ENCODE measurements at regions not wholly inside any gene's neighbourhood (a gene's known extent, or its start where the extent isn't known, plus 50 kb on each side); places are given as distances from the start of the nearest gene placed in this dataset.
"Not testable (repeated sequence)": the region's sequence is repeated elsewhere in the genome, so short reads cannot be mapped to it uniquely, and the experiment has no call there.

DNA sequence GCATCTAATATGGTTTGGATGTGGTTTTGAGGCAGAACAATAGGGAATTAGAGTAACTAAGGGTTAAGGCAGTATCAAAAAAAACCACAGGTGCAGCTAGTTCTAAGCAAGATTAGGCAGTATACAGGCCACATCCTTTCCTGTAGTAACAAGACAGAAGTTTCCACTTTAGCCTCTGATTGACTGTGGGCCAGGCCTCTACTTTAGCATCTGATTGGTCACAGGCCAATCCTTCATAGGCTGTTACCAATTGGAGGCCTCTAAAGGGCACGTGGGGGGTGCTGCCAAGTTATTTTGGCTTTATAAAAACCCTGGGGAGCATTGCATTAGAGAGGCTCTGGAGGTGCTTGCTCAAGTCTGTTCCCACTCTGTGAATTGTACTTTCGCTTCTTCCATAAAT lies 144.1 kb upstream of the ST8SIA4 start:
- no peak overlapping the region for H3K27ac ChIP-seq
- H3K4me3 ChIP-seq, result no peak overlapping the region
- TF ChIP-seq POLR2AphosphoS5 (IDR thresholded peaks at IDR 0.05), result no peak
- no peak for TF ChIP-seq POLR2A (IDR thresholded peaks at IDR 0.05)
- TF ChIP-seq EP300 (IDR thresholded peaks at IDR 0.05), result no peak
- no peak for TF ChIP-seq CTCF (IDR thresholded peaks at IDR 0.05)
- H3K27me3 ChIP-seq, result no peaks in the 10 kb centered on the region
- WGBS, 2 donors (ENCODE audit: low coverage in 1 of 2), result 63 to 82% methylated on average over 2 of the region's 2 CpGs
- ATAC-seq, result no peak
- no peaks in the 10 kb centered on the region for H3K36me3 ChIP-seq
- H3K9me3 ChIP-seq, result no peaks in the 10 kb centered on the region
- H3K4me1 ChIP-seq, result no peaks in the 10 kb centered on the region

GRCh38 chr5:101045689-101046088 lies 142.6 kb upstream of the ST8SIA4 start:
- TF ChIP-seq POLR2AphosphoS5 (IDR thresholded peaks at IDR 0.05), result no peak
- no peak for TF ChIP-seq EP300 (IDR thresholded peaks at IDR 0.05)
- no peak for TF ChIP-seq CTCF (IDR thresholded peaks at IDR 0.05)
- TF ChIP-seq POLR2A (IDR thresholded peaks at IDR 0.05), result no peak
- WGBS, 2 donors (ENCODE audit: low coverage in 1 of 2), result 54 to 62% methylated on average over 3 of the region's 3 CpGs

DNA sequence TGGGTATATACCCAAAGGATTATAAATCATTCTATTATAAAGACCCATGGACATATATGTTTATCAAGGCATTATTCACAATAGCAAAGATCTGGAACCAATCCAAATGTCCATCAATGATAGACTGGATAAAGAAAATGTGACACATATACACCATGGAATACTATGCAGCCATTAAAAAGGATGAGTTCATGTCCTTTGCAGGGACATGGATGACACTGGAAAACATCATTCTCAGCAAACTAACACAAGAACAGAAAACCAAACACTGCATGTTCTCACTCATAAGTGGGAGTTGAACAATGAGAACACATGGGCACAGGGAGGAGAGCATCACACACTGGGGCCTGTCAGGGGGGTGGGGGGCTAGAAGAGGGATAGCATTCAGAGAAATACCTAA lies 136.9 kb upstream of the ST8SIA4 start:
- H3K27me3 ChIP-seq, H3K9me3 ChIP-seq, H3K27ac ChIP-seq, H3K4me1 ChIP-seq, ATAC-seq, H3K4me3 ChIP-seq, H3K36me3 ChIP-seq: not testable (repeated sequence)

More at GRCh38 chr5:101045689-101046088, 142.6 kb upstream of the ST8SIA4 start:
- ATAC-seq, result no peak
- Histone ChIP-seq H3K4me3 (no peak overlapping the region), H3K9me3 (no peaks in the 10 kb centered on the region), H3K27ac (no peak overlapping the region), H3K27me3 (no peaks in the 10 kb centered on the region), H3K4me1 (no peaks in the 10 kb centered on the region), H3K36me3 (no peaks in the 10 kb centered on the region)

DNA sequence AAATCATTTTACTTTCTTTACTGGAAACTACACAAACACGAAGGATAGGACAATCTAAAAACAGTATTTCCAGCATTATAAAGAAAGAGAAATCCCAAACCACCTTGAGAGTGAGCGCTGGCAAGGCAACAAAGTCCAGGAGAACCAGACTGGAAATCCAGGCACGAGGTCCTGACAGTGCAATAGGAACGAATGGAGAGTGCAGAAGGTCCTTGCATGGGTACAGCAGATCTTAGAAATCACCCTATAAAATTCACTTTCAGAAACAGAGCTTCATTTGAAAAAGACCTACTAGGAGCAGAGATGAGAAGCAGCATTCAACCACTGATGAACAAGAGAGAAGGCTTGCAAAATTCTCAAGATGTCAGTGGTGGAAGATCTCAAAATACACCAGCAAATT lies 133.7 kb upstream of the ST8SIA4 start:
- H3K36me3 ChIP-seq, result no peaks in the 10 kb centered on the region
- 50 to 63% methylated on average over 4 of the region's 4 CpGs for WGBS, 2 donors (ENCODE audit: low coverage in 1 of 2)
- no peak overlapping the region for H3K4me3 ChIP-seq
- H3K27ac ChIP-seq, result no peak overlapping the region
- H3K9me3 ChIP-seq, result no peaks in the 10 kb centered on the region
- H3K4me1 ChIP-seq, result no peaks in the 10 kb centered on the region
- H3K27me3 ChIP-seq, result no peaks in the 10 kb centered on the region
- TF ChIP-seq EP300 (IDR thresholded peaks at IDR 0.05) (no peak), POLR2AphosphoS5 (IDR thresholded peaks at IDR 0.05) (no peak), CTCF (IDR thresholded peaks at IDR 0.05) (no peak), POLR2A (IDR thresholded peaks at IDR 0.05) (no peak)
- no peak for ATAC-seq

DNA sequence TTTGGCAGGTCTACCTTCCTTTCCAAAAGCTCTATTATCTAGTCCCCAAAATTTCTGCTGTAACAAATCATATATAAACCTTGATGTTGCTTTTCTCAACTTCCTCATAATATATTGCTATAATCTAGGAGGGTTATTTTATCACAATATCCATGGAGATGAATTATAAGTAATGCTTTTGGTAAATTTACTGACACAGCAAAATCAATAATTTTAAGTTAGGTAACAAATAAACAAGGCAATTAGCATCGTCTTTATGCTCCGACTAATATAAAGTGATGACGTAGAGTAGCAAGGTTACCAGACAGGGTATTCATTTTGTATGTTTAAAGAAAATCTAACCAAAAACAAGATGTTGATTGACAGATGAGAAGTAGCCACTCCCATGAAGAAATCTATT lies 132.3 kb upstream of the ST8SIA4 start:
- Histone ChIP-seq H3K9me3 (no peaks in the 10 kb centered on the region), H3K36me3 (no peaks in the 10 kb centered on the region), H3K27me3 (no peaks in the 10 kb centered on the region), H3K27ac (no peak overlapping the region), H3K4me1 (no peaks in the 10 kb centered on the region), H3K4me3 (no peak overlapping the region)
- TF ChIP-seq POLR2A (IDR thresholded peaks at IDR 0.05), result no peak
- TF ChIP-seq EP300 (IDR thresholded peaks at IDR 0.05), result no peak
- TF ChIP-seq POLR2AphosphoS5 (IDR thresholded peaks at IDR 0.05), result no peak
- TF ChIP-seq CTCF (IDR thresholded peaks at IDR 0.05), result no peak
- 90 to 96% methylated on average over 3 of the region's 3 CpGs for whole genome bisulfite sequencing, 2 donors (ENCODE audit: low coverage in 1 of 2)
- ATAC-seq, result no peak

GRCh38 chr5:101024299-101024698 lies 121.2 kb upstream of the ST8SIA4 start:
- no peak overlapping the region for H3K27ac ChIP-seq
- no peaks in the 10 kb centered on the region for H3K9me3 ChIP-seq
- H3K4me3 ChIP-seq, result no peak overlapping the region
- WGBS, 2 donors (ENCODE audit: low coverage in 1 of 2), result 77 to 79% methylated on average over 2 of the region's 2 CpGs
- TF ChIP-seq CTCF (IDR thresholded peaks at IDR 0.05) (no peak), POLR2AphosphoS5 (IDR thresholded peaks at IDR 0.05) (no peak), EP300 (IDR thresholded peaks at IDR 0.05) (no peak), POLR2A (IDR thresholded peaks at IDR 0.05) (no peak)
- H3K4me1 ChIP-seq, result no peaks in the 10 kb centered on the region
- no peaks in the 10 kb centered on the region for H3K36me3 ChIP-seq
- no peak for ATAC-seq
- no peaks in the 10 kb centered on the region for H3K27me3 ChIP-seq
